ENCODE measurements at regions not wholly inside any gene's neighbourhood (a gene's known extent, or its start where the extent isn't known, plus 50 kb on each side); places are given as distances from the start of the nearest gene placed in this dataset.

GRCh38 chr2:66691031-66691965 is 256.4 kb downstream of the MEIS1 start:
- no peak for DNase-seq (ENCODE audit: low spot score)

GRCh38 chr2:66692521-66693054 is 257.7 kb downstream of the MEIS1 start:
- no peak for DNase-seq (ENCODE audit: low spot score)

GRCh38 chr2:66693076-66693965 is 258.4 kb downstream of the MEIS1 start:
- DNase-seq (ENCODE audit: low spot score), result no peak

- DNase-seq (ENCODE audit: low spot score), result no peak
Observed at GRCh38 chr2:66694087-66694860, 259.3 kb downstream of the MEIS1 start.

GRCh38 chr2:66695226-66695735 is 260.4 kb downstream of the MEIS1 start:
- no peak for DNase-seq (ENCODE audit: low spot score)

- DNase-seq (ENCODE audit: low spot score), result no peak
Observed at GRCh38 chr2:66696374-66696773, 261.4 kb downstream of the MEIS1 start.

GRCh38 chr2:66696886-66697285 is 262.0 kb downstream of the MEIS1 start:
- DNase-seq (ENCODE audit: low spot score), result no peak

- DNase-seq (ENCODE audit: low spot score), result no peak
Observed at GRCh38 chr2:66697366-66697765, 262.4 kb downstream of the MEIS1 start.

GRCh38 chr2:66698091-66698490 is 263.2 kb downstream of the MEIS1 start:
- DNase-seq (ENCODE audit: low spot score), result no peak

GRCh38 chr2:66698576-66699239 is 263.8 kb downstream of the MEIS1 start:
- DNase-seq (ENCODE audit: low spot score), result no peak

- no peak for DNase-seq (ENCODE audit: low spot score)
Observed at GRCh38 chr2:66699416-66699792, 264.5 kb downstream of the MEIS1 start.

- DNase-seq (ENCODE audit: low spot score), result no peak
Observed at GRCh38 chr2:66699793-66700676, 265.1 kb downstream of the MEIS1 start.

GRCh38 chr2:66700677-66701066 is 265.7 kb downstream of the MEIS1 start:
- DNase-seq (ENCODE audit: low spot score), result no peak

- DNase-seq (ENCODE audit: low spot score), result no peak
Observed at GRCh38 chr2:66701251-66701650, 266.3 kb downstream of the MEIS1 start.

GRCh38 chr2:66701656-66702055 is 266.7 kb downstream of the MEIS1 start:
- no peak for DNase-seq (ENCODE audit: low spot score)

GRCh38 chr2:66702301-66702700 is 267.4 kb downstream of the MEIS1 start:
- no peak for DNase-seq (ENCODE audit: low spot score)

- DNase-seq (ENCODE audit: low spot score), result no peak
Observed at GRCh38 chr2:66704786-66705185, 269.9 kb downstream of the MEIS1 start.

GRCh38 chr2:66714610-66715009 is 279.7 kb downstream of the MEIS1 start:
- DNase-seq (ENCODE audit: low spot score), result no peak

- no peak for DNase-seq (ENCODE audit: low spot score)
Observed at GRCh38 chr2:66717218-66717905, 282.4 kb downstream of the MEIS1 start.

Measured in H4 (cell line).